Ramos (cell line): ENCODE measurements at regions not wholly inside any gene's neighbourhood (a gene's known extent, or its start where the extent isn't known, plus 50 kb on each side); places are given as distances from the start of the nearest gene placed in this dataset.

Experiments used
- in situ Hi-C: fragments of 300-500 bp; cut with MboI; formaldehyde crosslinking; loops from one replicate; pipeline ENCODE4 v1.14.3; 2022; ENCODE audit warnings: low sequenced_read_pairs; ENCODE audit not compliant: unreplicated experiment

DNA sequence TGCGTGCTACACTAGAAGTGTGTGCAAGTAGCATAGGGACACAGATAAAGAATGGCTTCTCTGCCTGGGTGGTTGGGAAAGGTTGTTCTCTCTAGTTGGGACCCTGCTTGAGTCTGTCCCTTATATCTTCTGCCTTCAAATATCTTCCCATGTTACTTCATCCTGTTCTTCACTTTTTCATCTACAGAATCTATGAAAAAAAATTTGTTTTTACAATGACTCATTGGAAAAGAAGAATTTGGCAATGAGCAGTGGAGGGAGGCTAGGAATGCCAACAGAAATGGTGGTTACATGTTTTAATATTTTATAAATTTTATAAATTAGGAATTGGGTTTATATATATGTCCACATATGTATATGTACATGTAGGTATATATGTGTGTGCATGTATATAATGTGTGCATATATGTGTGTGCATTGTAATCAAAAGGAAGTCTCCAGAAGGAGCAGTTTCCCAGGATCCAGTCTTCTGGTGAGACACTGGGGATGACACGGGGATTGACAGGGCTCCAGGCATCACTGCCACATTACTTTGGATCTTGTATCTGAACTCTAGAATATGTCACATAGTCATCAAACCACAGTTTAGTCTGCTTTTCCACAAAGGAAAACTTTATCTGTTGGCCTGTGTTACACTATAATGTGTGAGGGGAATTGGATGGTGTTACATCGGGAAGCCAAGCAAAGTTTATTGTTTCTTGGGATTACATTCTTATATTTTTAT lies 75.3 kb upstream of the RIPOR2 start:
- in situ Hi-C loops = no loop called here

DNA sequence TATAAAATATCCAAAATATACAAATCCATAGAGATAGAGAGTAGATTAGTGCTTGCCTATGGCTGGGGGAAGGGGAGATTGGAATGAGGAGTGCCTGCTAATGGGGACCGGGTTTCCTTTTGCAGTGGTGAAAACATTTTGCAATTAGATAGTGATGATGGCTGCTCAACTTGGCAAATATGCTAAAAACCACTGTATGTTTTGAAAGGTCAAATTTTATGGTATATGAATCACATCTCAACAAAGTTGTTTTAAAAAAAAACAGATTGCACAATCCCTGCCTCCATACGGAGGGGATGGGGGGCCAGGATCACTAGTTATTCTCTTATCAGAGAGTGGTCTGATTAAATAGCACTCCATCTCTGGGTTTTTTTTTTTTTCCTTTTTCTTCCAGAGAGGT lies 76.9 kb upstream of the RIPOR2 start:
- in situ Hi-C loops = no loop called here

DNA sequence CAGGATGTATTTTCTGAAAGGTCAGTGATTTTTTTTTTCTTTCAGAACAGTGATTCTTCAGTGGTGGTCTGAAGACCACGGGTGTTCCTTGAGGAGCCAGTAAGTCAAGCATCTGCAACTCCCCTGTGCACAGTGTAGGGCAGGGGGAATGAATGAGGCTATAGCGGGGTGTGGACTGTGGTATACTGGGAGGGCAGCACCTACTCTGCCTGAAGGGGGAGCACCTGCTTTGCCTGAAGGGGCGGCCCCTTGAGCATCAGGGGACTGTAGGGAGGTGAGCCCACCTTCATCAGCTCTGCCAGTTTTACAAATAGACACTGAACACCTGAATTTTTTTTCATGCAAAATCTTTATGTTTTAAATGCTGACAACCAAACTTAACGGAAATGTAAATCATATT lies 77.5 kb upstream of the RIPOR2 start:
- in situ Hi-C loops = no loop called here

DNA sequence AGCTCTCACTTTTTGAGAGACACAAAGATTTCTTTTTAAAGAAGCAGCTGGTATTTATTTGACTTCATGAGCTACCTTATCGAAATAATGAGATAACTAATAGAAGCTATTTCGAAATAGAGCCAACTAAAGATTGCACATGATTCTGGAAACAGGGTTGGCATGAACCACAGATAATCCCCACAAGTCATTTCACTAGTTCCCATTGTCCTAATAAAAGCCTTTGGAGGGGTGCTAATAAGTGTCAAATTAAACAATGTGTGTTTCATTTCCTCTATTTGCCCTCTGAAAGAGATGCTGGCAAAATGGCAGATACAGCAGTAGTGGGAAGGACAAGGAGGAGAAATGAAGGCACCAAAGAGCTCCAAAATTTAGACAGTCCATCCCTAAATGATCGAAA lies 78.6 kb upstream of the RIPOR2 start:
- in situ Hi-C loops = no loop called here

DNA sequence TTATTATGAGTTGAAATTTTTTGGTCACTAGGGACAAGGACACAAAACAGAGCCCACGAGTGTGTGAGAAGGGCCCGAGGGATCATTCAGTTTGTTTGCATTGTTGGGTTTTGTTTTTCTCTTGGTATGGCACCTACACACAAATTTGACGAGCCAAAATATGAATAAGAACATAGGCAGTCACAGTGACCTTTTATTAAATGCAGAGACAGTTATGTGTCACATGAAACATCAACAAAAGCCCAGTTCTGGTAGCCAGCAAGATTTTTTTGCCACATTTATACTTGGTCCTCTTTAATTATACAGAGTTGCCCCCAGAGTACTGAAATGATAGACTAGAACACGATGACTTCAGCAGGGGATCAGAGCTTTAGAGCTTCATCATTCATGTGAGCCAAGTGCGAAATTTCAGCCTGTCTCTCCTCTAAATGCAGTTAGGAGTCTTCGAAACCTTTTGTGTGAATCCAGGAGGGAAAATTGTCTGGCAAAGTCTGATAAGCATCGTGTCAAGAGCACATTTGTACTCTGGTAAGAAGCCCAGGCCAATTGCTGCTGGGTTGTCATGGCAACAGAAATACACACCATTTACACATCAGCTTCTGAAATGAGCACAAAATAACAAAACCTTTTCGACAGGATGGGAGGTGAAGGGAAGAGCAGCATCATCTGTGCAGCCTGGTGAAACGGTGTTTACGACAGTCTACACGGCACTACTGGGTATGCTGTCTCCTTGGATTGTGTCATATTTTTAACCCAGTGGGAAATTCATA lies 79.2 kb upstream of the RIPOR2 start:
- in situ Hi-C loops = no loop called here

DNA sequence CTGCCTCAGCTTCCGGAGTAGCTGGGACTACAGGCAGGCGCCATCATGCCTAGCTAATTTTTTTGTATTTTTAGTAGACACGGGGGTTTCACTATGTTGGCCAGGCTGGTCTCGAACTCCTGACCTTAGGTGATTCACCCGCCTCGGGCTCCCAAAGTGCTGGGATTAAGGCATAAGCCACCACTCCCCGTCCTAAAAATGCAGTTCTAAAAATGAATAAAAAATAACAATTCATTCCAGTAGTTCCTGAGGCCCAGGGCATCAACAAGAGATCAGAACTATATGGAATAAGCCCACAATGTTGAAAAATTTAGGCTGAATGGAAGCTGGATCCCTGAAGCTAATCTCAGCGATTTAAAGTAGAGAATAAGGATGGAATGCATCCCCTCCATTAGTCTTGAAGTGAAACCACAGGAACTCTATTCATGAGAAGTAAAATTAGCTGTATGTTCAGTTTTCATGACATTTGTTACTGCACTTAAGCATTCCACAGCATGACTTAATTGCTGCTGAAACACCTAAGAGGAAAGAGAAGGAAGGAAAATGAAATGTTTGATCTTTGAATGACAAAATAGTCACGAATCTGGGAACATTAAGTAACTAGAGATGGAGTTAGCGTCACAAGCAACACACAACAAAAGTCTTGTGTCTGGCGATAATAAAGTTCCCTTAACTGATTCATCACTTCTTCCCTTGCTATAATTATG lies 80.4 kb upstream of the RIPOR2 start:
- in situ Hi-C loops = no loop called here

DNA sequence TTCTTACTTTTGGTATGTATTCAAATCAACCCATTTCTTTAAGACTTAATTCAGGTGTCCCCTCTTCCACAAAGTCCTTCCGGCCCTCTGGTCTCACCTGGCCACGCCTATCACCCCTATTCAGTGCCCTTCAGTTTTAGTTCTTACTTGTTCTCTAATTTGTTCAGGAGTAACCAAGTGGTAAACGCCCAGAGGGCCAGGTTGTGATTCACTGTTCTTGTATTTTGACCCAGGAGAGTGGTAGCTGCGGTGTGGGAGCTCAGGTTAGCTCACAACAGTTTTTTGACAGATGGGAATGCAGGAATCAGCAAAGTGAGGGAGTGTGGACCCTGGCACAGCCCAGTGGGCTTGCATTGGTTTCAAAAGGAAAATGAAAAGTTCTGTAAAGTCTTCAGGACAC lies 81.7 kb upstream of the RIPOR2 start:
- in situ Hi-C loops = no loop called here

DNA sequence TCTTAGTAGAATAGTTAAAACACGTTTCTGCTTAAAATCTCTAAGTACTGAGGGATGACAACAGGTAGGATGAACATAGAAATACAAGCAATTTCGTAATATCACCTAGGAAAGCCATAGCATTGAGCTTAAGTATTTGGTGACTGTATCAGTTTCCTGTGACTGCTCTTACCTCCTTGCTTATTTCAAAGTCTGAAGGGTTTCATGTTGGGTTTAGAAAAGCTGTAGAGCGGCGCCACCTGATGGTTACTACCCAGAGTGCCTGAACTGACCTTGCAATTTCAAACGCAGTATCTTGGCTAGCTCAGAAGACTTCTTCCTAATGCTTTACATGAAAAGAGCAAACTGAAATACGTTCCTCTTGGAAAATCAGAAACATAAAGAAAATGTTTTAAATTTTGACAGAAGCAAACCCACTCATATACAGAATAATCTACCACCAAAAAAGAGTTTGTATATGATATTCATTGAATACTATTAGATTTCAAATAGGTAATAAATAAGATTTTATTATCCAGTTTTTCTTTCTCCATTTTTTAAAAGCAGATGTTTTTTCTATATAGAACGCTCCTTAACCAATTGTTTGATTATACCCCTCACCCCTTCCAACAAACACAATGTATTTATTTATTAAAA lies 82.3 kb upstream of the RIPOR2 start:
- in situ Hi-C loops = no loop called here

DNA sequence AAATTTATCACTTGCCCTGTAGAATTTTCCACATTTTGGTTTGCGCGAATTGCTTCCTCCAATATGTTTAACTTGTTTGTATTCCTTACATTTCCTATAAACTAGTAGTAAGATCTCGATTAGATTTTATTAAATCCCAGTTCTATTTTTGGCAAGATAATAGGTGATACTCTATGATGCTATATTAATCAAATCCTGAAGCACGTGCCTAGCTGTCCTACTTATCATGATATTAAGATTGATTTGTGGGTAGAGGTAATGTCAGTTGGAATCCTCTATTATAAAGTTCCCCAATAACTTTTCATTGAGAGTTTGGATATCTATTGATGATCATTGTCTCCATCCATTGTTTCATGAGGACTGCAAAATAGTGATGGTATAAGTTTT lies 82.8 kb upstream of the RIPOR2 start:
- in situ Hi-C loops = no loop called here

DNA sequence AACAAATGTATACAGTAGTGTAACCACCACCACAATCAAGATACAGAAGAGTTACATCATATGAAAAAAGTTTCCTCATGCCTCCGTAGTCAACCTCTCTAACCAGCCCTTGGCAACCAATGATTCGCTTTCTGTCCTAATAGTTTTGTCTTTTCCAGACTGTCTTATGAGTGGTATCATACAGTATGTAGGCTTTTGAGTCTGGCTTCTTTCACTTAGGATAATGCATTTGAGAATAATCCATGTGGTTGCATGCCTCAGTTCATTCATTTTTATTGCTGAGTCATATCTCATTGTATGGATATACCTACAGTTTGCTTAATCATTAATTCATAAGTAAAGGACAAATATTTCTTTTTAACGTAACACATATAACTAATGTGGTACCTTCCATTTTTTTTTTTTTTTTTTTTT lies 86.4 kb upstream of the RIPOR2 start:
- in situ Hi-C loops = no loop called here

DNA sequence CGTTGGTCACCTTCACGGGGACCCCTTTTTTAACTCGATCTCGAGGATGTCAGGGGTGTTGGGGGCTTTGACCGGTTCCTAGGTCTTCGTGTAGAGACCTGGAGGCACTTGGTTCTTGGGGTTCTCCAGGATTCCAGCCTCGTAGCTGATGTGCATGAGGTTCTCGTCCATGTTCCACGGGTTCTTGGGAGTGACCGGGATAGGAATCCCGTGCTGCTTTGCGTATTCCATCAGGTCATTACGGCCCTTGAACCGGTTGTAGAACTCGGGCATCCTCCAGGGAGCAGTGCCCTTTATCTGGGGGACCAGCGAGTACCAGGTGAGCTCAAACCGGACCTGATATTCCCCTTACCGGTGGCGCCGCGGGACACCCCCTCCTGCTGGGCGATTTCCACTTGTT lies 88.0 kb upstream of the RIPOR2 start:
- in situ Hi-C loops = no loop called here

DNA sequence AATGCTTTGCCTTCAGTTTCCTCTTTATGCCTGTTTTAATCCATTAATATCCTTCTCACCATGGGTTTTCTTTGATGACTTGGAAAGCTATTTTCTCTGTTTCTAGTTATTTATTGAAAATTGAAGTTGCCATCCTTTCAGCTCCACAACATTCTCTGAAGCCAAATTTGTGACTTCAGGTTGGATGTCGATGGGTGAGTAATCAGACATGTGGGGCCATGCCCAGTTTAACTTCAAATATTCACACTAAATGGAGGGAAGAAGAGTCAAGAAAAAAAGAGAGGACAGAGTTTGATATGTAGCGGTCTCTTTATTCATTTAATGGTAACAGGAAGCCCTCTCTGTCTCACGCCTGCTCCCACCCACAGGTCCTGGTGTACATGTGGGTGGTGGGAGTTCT lies 89.1 kb upstream of the RIPOR2 start:
- in situ Hi-C loops = no loop called here

DNA sequence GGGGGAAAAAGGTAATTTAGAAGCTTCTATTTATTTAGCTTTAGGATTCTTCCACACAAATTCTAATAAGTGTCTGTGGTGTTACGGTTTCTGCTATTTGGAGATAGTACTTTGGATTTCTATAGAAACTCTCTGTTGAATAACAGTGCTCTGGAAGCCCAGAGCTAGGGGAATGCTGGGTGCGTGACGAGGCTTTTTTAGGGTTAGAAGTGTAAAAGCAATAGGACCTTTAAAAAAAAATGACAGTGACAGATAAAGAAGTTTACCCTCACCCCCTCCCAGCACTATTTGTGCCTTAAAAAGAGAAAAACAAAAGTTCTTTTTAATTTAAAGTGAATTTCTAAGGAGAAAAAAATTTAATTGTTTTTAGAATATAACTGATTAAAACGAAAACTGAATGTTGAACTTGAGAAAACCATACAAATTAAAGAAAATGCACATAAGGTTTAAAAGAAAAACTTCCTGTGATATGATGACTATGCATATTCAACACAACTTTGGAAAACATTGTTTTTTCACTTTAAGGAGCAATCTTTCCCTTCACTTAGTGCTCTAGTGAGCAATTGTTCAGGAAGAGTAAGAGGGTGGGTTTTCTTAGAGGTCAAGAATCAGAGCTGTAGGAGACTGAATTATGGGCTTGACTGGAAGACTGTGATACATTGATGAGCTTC lies 89.6 kb upstream of the RIPOR2 start:
- in situ Hi-C loops = no loop called here

DNA sequence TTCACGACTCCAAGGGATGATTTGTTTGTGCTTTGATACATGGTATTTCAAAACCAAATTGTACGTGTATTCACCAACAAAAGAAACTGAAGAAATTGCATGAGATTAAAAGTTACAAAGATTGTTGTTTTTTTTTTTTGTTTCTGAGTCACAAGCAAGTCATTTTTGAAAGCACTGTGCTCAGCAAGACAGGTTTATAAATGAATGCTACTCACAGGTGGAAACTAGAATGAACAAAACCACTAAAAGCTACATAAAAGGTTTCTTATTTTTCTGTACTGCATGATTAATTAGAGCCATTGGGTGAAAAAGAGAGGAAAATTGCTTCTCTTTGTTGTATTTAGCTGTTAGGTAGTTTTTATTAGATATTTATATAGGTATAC lies 90.2 kb upstream of the RIPOR2 start:
- in situ Hi-C loops = no loop called here

DNA sequence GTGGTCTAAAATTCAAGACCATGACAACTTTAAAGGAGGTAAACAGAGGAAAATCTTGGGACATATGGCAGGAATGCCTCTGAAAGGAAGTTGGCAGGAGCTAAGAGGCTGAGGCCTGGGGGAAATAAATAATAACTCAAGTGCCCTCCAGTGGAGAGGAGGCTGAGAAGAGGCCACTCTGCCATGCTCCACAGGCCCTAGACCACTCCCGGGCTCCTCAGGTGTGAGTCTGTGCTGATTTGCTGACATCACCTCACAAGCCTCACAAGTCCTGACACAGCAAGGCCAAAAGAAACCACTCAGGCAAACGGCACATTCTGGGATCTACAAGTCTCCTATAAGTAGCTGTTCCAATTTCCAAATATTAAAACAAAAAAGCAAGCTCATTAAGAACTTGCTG lies 91.0 kb upstream of the RIPOR2 start:
- in situ Hi-C loops = no loop called here

DNA sequence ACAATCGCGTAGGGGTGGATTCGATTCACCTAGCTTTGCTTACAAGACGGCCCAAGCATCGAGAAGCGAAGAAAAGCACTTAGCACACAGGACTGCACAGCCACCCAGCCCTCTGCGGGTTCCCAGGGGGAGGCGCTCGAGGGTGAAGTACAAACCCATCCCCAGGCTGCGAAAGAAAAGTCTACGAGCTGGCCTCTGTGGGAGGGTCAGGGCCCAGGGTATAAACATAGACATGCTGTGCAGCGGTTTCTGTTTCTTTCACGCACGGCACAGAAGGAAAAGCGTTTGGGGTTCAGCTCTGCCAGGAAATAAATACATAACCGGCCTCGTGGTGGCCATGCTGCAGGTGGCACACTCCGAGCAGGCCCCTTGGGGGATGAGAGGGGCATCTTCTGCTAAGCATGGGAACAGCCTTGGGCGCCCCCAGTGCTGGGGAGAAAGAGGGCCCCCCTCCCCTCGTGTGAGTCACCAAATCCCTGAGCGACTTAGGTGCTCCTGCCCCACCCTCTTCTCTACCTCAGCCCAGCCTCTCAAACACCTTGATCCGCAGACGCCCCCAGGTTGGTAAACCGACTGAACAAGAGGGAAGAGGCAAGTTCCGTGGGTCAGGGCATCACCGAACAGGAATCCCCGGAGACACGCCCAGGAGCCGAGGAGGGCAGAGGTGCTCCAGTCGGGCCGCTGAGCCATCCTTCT lies 91.6 kb upstream of the RIPOR2 start:
- in situ Hi-C loops = no loop called here

DNA sequence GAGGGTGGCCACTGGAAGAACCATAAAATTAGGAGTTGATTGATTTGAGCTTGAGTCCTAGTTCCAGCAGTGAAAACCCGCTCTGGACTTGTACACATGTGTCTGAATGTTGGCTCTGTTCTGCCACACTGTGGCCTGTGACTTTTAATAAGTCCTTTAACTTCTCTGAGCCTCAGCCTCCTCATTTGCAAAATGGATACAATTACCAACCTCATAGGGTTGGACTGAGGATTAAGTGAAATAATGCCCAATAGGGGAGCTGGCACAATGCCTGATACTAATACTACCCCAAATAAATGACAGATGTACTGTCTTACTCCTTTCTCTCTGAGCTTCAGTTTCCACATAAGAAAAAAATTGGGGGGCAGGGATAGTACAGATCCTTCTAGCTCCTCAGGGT lies 92.6 kb upstream of the RIPOR2 start:
- in situ Hi-C loops = no loop called here

DNA sequence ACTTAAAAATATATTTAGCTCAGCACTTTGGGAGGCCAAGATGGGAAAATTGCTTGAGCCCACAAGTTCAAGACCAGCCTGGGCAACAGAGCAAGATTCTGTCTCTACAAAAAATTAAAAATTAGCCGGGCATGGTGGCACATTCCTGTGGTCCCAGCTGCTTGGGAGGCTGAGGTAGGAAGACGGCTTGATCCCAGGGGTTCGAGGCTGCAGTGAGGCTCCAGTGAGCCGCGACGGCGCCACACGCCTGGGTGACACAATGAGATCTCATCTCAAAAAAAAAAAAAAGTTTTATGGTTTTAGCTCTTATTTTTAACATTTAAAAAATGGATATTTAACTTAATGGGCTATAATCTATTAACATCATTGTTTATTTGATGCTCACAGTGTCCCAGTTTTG lies 97.2 kb upstream of the RIPOR2 start:
- in situ Hi-C loops = no loop called here

DNA sequence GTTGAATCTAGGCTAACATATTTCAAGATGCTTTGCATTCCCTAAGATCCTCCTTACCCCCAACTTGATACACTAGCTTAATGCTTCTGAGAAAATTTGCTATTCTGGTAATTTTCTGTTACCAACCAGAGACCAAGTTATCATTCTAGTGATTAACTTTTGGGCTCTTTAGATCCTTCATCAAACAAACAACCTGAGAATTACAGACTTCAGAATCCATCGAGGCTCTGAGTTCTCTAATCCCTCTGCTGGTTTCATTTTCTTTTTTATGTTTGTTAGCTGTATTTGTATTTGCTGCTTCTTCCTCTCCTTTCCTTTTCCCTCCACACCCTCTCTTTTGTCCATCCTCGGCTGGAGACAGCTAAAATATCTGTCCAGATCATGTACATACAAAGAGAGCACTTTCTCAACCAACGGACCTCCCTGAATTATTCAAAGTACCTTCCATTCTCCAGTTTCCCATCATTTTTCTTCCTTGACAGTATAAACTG lies 98.7 kb upstream of the RIPOR2 start:
- in situ Hi-C loops = no loop called here

DNA sequence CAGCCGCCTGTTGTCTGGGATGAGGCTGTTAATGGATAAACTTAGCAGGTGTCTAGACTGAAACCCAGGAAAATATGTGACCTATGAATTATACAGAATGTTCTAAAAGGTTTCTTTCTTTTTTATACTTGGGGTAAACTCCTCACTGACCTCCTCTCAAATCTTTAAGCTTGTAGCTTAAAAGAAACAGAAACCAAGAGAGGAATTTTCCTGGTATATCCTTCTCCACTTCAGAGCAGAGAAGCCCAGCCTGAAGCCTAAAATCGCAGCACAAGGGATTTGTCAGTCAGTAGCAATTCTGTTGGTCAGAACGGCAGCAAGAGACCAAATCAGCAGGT lies 99.4 kb upstream of the RIPOR2 start:
- in situ Hi-C loops = no loop called here
